ENCODE measurements at regions not wholly inside any gene's neighbourhood (a gene's known extent, or its start where the extent isn't known, plus 50 kb on each side); places are given as distances from the start of the nearest gene placed in this dataset.

DNA sequence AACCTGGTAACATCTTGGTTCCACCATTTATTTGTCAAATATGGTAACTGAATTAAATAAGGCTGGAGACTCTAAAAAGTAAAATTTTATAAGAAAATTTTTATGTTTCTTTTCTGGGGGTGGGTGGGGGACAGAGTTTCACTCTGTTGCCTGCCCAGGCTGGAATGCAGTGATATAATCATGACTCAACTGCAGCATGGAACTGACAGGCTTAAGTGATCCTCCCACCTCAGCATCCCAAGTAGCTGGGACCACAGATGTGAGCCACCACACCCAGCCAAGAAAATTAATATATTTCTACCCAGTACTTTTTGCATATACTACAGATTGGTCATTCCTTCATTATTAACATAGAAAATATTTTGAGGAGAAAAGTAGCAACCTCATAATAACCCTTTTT lies 216.9 kb downstream of the DEPDC1B start (continued):
- TF ChIP-seq, protein P1, sequence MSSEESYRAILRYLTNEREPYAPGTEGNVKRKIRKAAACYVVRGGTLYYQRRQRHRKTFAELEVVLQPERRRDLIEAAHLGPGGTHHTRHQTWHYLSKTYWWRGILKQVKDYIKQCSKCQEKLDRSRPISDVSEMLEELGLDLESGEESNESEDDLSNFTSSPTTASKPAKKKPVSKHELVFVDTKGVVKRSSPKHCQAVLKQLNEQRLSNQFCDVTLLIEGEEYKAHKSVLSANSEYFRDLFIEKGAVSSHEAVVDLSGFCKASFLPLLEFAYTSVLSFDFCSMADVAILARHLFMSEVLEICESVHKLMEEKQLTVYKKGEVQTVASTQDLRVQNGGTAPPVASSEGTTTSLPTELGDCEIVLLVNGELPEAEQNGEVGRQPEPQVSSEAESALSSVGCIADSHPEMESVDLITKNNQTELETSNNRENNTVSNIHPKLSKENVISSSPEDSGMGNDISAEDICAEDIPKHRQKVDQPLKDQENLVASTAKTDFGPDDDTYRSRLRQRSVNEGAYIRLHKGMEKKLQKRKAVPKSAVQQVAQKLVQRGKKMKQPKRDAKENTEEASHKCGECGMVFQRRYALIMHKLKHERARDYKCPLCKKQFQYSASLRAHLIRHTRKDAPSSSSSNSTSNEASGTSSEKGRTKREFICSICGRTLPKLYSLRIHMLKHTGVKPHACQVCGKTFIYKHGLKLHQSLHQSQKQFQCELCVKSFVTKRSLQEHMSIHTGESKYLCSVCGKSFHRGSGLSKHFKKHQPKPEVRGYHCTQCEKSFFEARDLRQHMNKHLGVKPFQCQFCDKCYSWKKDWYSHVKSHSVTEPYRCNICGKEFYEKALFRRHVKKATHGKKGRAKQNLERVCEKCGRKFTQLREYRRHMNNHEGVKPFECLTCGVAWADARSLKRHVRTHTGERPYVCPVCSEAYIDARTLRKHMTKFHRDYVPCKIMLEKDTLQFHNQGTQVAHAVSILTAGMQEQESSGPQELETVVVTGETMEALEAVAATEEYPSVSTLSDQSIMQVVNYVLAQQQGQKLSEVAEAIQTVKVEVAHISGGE (CRISPR knock-in tag; IDR thresholded peaks at IDR 0.05), result no peak

DNA sequence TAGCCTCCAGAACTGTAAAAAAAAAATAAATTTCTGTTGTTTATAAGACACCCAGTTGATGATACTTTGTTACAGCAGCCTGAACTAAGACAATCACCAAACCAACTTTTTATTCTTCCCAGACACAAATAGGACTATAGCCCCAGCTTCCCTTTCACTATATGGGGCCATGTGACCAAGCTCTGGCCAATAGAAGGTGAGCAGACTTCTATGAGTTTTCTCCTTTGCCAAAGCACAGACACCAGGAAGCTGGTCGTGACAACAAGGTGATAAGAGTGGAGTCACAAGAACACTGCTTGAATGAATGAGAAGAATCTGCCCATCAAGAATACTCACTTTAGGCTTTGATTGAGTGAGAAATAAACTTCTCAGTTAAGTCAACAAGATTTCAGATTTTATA lies 217.7 kb downstream of the DEPDC1B start:
- in situ Hi-C loops (cut with MboI) (no loop called here), intact Hi-C loops (cut with micrococcal nuclease; ENCODE audit: unreplicated experiment) (no loop called here)
- no peaks in the 10 kb centered on the region; the same call in 2 of the 3 replicates for H3K9me3 ChIP-seq (replicated peaks; ENCODE audit: control insufficient read depth, insufficient read depth, low read length)
- no peaks in the 10 kb centered on the region for H3K27me3 ChIP-seq (replicated peaks in 1 of 2; ENCODE audit: control insufficient read depth in 2 of 2, insufficient read depth in 2 of 2, low read length in 1 of 2)
- no peak overlapping the region for H3K27ac ChIP-seq (ENCODE audit: control insufficient read depth, insufficient read depth)
- no peaks in the 10 kb centered on the region for H3K36me3 ChIP-seq (ENCODE audit: control insufficient read depth in 2 of 2, insufficient read depth in 2 of 2, low read length in 1 of 2)
- ATAC-seq, result no peak
- 50% methylated on average over 1 of the region's 1 CpG for WGBS (ENCODE audit: insufficient coverage, insufficient replicate concordance, low lambda C conversion rate, missing lambda C conversion rate)
- no peaks in the 10 kb centered on the region for H4K20me1 ChIP-seq (ENCODE audit: control insufficient read depth, insufficient read depth)
- CTCF ChIA-PET, result interaction anchor here (1.3 kb wide), 1 partner anchor 17 kb away, joined by 4 read pairs; no protein-coding TSS in a partner anchor
- RAD21 ChIA-PET (ENCODE audit: unreplicated experiment), result no interaction called here
- BruUV-seq (replicated peaks), result no TSS peak
- no peaks in the 10 kb centered on the region for H3K4me1 ChIP-seq (ENCODE audit: control insufficient read depth, insufficient read depth, low read length)
- H3K79me2 ChIP-seq (ENCODE audit: control insufficient read depth, insufficient read depth, low read length), result no peaks in the 10 kb centered on the region
- DNase-seq (ENCODE audit: low read depth, low spot score), result no peak
- no peak overlapping the region for H3K4me2 ChIP-seq (ENCODE audit: control insufficient read depth, insufficient read depth)
- POLR2A ChIA-PET, result no interaction called here
- TF ChIP-seq, protein P2, sequence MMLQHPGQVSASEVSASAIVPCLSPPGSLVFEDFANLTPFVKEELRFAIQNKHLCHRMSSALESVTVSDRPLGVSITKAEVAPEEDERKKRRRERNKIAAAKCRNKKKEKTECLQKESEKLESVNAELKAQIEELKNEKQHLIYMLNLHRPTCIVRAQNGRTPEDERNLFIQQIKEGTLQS (IDR thresholded peaks at IDR 0.05; ENCODE audit: borderline replicate concordance, extremely low read depth, low read depth, low read length), result 0 out of 2 replicates have a peak, but pooled peaks have one; percentile 10
- no peak for TF ChIP-seq FOXK2 (IDR thresholded peaks at IDR 0.05)
- TF ChIP-seq, protein P3, sequence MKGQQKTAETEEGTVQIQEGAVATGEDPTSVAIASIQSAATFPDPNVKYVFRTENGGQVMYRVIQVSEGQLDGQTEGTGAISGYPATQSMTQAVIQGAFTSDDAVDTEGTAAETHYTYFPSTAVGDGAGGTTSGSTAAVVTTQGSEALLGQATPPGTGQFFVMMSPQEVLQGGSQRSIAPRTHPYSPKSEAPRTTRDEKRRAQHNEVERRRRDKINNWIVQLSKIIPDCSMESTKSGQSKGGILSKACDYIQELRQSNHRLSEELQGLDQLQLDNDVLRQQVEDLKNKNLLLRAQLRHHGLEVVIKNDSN (IDR thresholded peaks at IDR 0.05; ENCODE audit: borderline replicate concordance, extremely low read length, insufficient read depth, low read depth, low read length), result peak; percentile 8
- no peak for TF ChIP-seq NFIC (IDR thresholded peaks at IDR 0.05; ENCODE audit: low read depth, low read length)
- H3K4me3 ChIP-seq, result no peak overlapping the region
- no peak overlapping the region for H3K9ac ChIP-seq (ENCODE audit: control insufficient read depth, insufficient read depth, low read length)
- SMC1A ChIA-PET (ENCODE audit: uncharacterized antibody, unreplicated experiment), result interaction anchor here (0.7 kb wide), 1 partner anchor 12 kb away, joined by 3 read pairs; no protein-coding TSS in a partner anchor
- H2AFZ ChIP-seq (ENCODE audit: control insufficient read depth, low read depth, low read length), result no peak overlapping the region
- FAIRE-seq, result no peak
